Activated T-helper 2 cell treated with anti-CD3 and anti-CD28 coated beads, Interferon-gamma antibody, Interleukin-2, Interleukin-4, amounts not matched to agents 10 μg/mL and 5 μg/mL and 100 μg/mL, durations not matched to agents 14 hours and 24 hours and 36 hours (primary cell): ENCODE measurements at regions not wholly inside any gene's neighbourhood (a gene's known extent, or its start where the extent isn't known, plus 50 kb on each side); places are given as distances from the start of the nearest gene placed in this dataset.
"Not testable (repeated sequence)": the region's sequence is repeated elsewhere in the genome, so short reads cannot be mapped to it uniquely, and the experiment has no call there.

ENCODE experiments used
- DNase-seq: peaks from one replicate; pipeline ENCODE4 v3.0.0; 2021; ENCODE audit warnings: low spot score
- H3K27ac Mint-ChIP-seq: one replicate; pipeline ENCODE4 v1.8.0; 2021; ENCODE audit warnings: mixed read lengths
- H3K27me3 Mint-ChIP-seq: one replicate; pipeline ENCODE4 v1.8.0; 2021; ENCODE audit warnings: low read depth, mixed read lengths
- H3K36me3 Mint-ChIP-seq: one replicate; pipeline ENCODE4 v1.8.0; 2021; ENCODE audit warnings: low read depth, mixed read lengths
- H3K4me1 Mint-ChIP-seq: one replicate; pipeline ENCODE4 v1.8.0; 2021; ENCODE audit warnings: low read depth, mixed read lengths
- H3K4me3 Mint-ChIP-seq: one replicate; pipeline ENCODE4 v1.8.0; 2021; ENCODE audit warnings: low read depth, mild to moderate bottlenecking, moderate library complexity, mixed read lengths
- H3K9me3 Mint-ChIP-seq: one replicate; pipeline ENCODE4 v1.8.0; 2021; ENCODE audit warnings: mixed read lengths
- intact Hi-C: fragments of 100-400 bp; cut with micrococcal nuclease; formaldehyde crosslinking; loops from one replicate; pipeline ENCODE4 v1.15.1; 2023

- no peaks in the 10 kb centered on the region for H3K36me3 Mint-ChIP-seq
- intact Hi-C loops: no loop called here
- H3K9me3 Mint-ChIP-seq: peaks cover 44% of the 10 kb centered on the region
- H3K27ac Mint-ChIP-seq: no peak overlapping the region
- DNase-seq: no peak
- H3K4me3 Mint-ChIP-seq: no peak overlapping the region
- H3K27me3 Mint-ChIP-seq: no peaks in the 10 kb centered on the region
- no peaks in the 10 kb centered on the region for H3K4me1 Mint-ChIP-seq
These were observed 187.0 kb upstream of the ROBO1 start for GRCh38 chr3:79954756-79955155.

- Mint-ChIP-seq H3K9me3 (peaks cover 50% of the 10 kb centered on the region), H3K27me3 (no peaks in the 10 kb centered on the region), H3K4me3 (no peak overlapping the region), H3K36me3 (no peaks in the 10 kb centered on the region), H3K4me1 (no peaks in the 10 kb centered on the region), H3K27ac (no peak overlapping the region)
- intact Hi-C loops: no loop called here
- DNase-seq: no peak
These were observed 185.8 kb upstream of the ROBO1 start for GRCh38 chr3:79953591-79954101.

- H3K9me3 Mint-ChIP-seq: peaks cover 43% of the 10 kb centered on the region
- H3K27ac Mint-ChIP-seq, H3K4me1 Mint-ChIP-seq, H3K27me3 Mint-ChIP-seq, H3K36me3 Mint-ChIP-seq, DNase-seq, intact Hi-C loops, H3K4me3 Mint-ChIP-seq: not testable (repeated sequence)
These were observed 183.6 kb upstream of the ROBO1 start for GRCh38 chr3:79951426-79951825.

GRCh38 chr3:79947957-79948356 lies 180.2 kb upstream of the ROBO1 start:
- intact Hi-C loops: no loop called here
- no peak overlapping the region for H3K27ac Mint-ChIP-seq
- no peak overlapping the region for H3K4me3 Mint-ChIP-seq
- H3K27me3 Mint-ChIP-seq: no peaks in the 10 kb centered on the region
- no peaks in the 10 kb centered on the region for H3K36me3 Mint-ChIP-seq
- no peaks in the 10 kb centered on the region for H3K4me1 Mint-ChIP-seq
- no peak for DNase-seq
- peaks cover 45% of the 10 kb centered on the region for H3K9me3 Mint-ChIP-seq

- Mint-ChIP-seq H3K4me3 (no peak overlapping the region), H3K27ac (no peak overlapping the region), H3K9me3 (peaks cover 45% of the 10 kb centered on the region), H3K36me3 (no peaks in the 10 kb centered on the region), H3K4me1 (no peaks in the 10 kb centered on the region), H3K27me3 (no peaks in the 10 kb centered on the region)
- intact Hi-C loops: no loop called here
- no peak for DNase-seq
These were observed 179.7 kb upstream of the ROBO1 start for GRCh38 chr3:79947469-79947868.

- no peaks in the 10 kb centered on the region for H3K36me3 Mint-ChIP-seq
- H3K27ac Mint-ChIP-seq: no peak overlapping the region
- no peaks in the 10 kb centered on the region for H3K27me3 Mint-ChIP-seq
- peaks cover 14% of the 10 kb centered on the region for H3K9me3 Mint-ChIP-seq
- DNase-seq: no peak
- intact Hi-C loops: no loop called here
- no peak overlapping the region for H3K4me3 Mint-ChIP-seq
- no peaks in the 10 kb centered on the region for H3K4me1 Mint-ChIP-seq
These were observed 169.8 kb upstream of the ROBO1 start for GRCh38 chr3:79937567-79937966.

GRCh38 chr3:79930196-79930595 lies 162.4 kb upstream of the ROBO1 start:
- Mint-ChIP-seq H3K27ac (no peak overlapping the region), H3K36me3 (no peaks in the 10 kb centered on the region), H3K9me3 (peaks cover 21% of the 10 kb centered on the region), H3K4me3 (no peak overlapping the region), H3K4me1 (no peaks in the 10 kb centered on the region), H3K27me3 (no peaks in the 10 kb centered on the region)
- no peak for DNase-seq
- intact Hi-C loops: no loop called here

- Mint-ChIP-seq H3K4me1 (no peaks in the 10 kb centered on the region), H3K27me3 (no peaks in the 10 kb centered on the region), H3K9me3 (peaks cover 21% of the 10 kb centered on the region), H3K36me3 (no peaks in the 10 kb centered on the region), H3K27ac (no peak overlapping the region), H3K4me3 (no peak overlapping the region)
- DNase-seq: no peak
- intact Hi-C loops: no loop called here
These were observed 161.1 kb upstream of the ROBO1 start for GRCh38 chr3:79928687-79929408.

- Mint-ChIP-seq H3K27ac (no peak overlapping the region), H3K4me3 (no peak overlapping the region), H3K36me3 (no peaks in the 10 kb centered on the region), H3K27me3 (no peaks in the 10 kb centered on the region), H3K9me3 (peaks cover 22% of the 10 kb centered on the region), H3K4me1 (no peaks in the 10 kb centered on the region)
- no peak for DNase-seq
- intact Hi-C loops: no loop called here
These were observed 158.7 kb upstream of the ROBO1 start for GRCh38 chr3:79926522-79926921.

- H3K27me3 Mint-ChIP-seq: no peaks in the 10 kb centered on the region
These were observed 154.8 kb upstream of the ROBO1 start for GRCh38 chr3:79922633-79923032.

GRCh38 chr3:79917561-79917960 lies 149.8 kb upstream of the ROBO1 start:
- no peaks in the 10 kb centered on the region for H3K36me3 Mint-ChIP-seq
- H3K4me1 Mint-ChIP-seq: no peaks in the 10 kb centered on the region
- no peak for DNase-seq
- intact Hi-C loops: no loop called here
- no peak overlapping the region for H3K4me3 Mint-ChIP-seq
- H3K9me3 Mint-ChIP-seq: peaks cover 23% of the 10 kb centered on the region
- no peaks in the 10 kb centered on the region for H3K27me3 Mint-ChIP-seq
- no peak overlapping the region for H3K27ac Mint-ChIP-seq

More at GRCh38 chr3:79922633-79923032, 154.8 kb upstream of the ROBO1 start:
- Mint-ChIP-seq H3K4me3 (no peak overlapping the region), H3K36me3 (no peaks in the 10 kb centered on the region), H3K27ac (no peak overlapping the region), H3K4me1 (no peaks in the 10 kb centered on the region), H3K9me3 (peaks cover 16% of the 10 kb centered on the region)
- intact Hi-C loops: no loop called here
- no peak for DNase-seq

- H3K27ac Mint-ChIP-seq: no peak overlapping the region
- DNase-seq: no peak
- no peaks in the 10 kb centered on the region for H3K36me3 Mint-ChIP-seq
- no peaks in the 10 kb centered on the region for H3K4me1 Mint-ChIP-seq
- intact Hi-C loops: no loop called here
- peaks cover 26% of the 10 kb centered on the region for H3K9me3 Mint-ChIP-seq
- H3K27me3 Mint-ChIP-seq: no peaks in the 10 kb centered on the region
- no peak overlapping the region for H3K4me3 Mint-ChIP-seq
These were observed 142.5 kb upstream of the ROBO1 start for GRCh38 chr3:79910337-79910736.

GRCh38 chr3:79906106-79906505 lies 138.3 kb upstream of the ROBO1 start:
- Mint-ChIP-seq H3K9me3 (peaks cover 21% of the 10 kb centered on the region), H3K36me3 (no peaks in the 10 kb centered on the region), H3K27me3 (no peaks in the 10 kb centered on the region), H3K27ac (no peak overlapping the region), H3K4me1 (no peaks in the 10 kb centered on the region), H3K4me3 (no peak overlapping the region)
- intact Hi-C loops: no loop called here
- no peak for DNase-seq
